ENCODE measurements at regions not wholly inside any gene's neighbourhood (a gene's known extent, or its start where the extent isn't known, plus 50 kb on each side); places are given as distances from the start of the nearest gene placed in this dataset.

DNA sequence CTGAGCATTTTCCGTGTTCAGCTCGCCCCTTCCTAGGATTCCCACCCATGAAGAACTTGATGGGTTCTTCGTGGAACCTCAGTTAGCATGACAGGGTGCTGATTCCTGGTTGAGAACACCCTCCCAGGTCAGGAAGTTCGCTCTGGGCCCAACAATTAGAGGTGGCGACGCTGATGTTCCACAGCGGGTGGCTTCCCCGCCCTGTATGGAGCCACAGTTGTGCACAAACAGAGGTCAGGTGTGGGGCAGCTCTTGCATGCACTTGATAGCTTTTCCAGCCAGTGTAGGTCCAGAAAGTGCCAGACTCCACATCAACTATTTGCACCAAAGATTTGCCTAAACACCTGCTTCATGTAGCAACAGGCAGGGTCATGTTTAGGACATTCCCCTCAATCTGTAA lies 788.2 kb downstream of the MED13L start:
- peaks cover 8% of the 10 kb centered on the region for H3K27me3 Mint-ChIP-seq (ENCODE audit: unreplicated experiment)
- no peaks in the 10 kb centered on the region for H3K36me3 Mint-ChIP-seq (ENCODE audit: unreplicated experiment)
- TF ChIP-seq, protein P1, sequence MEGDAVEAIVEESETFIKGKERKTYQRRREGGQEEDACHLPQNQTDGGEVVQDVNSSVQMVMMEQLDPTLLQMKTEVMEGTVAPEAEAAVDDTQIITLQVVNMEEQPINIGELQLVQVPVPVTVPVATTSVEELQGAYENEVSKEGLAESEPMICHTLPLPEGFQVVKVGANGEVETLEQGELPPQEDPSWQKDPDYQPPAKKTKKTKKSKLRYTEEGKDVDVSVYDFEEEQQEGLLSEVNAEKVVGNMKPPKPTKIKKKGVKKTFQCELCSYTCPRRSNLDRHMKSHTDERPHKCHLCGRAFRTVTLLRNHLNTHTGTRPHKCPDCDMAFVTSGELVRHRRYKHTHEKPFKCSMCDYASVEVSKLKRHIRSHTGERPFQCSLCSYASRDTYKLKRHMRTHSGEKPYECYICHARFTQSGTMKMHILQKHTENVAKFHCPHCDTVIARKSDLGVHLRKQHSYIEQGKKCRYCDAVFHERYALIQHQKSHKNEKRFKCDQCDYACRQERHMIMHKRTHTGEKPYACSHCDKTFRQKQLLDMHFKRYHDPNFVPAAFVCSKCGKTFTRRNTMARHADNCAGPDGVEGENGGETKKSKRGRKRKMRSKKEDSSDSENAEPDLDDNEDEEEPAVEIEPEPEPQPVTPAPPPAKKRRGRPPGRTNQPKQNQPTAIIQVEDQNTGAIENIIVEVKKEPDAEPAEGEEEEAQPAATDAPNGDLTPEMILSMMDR (IDR thresholded peaks at IDR 0.05): no peak
- no peaks in the 10 kb centered on the region for H3K4me1 Mint-ChIP-seq (ENCODE audit: unreplicated experiment)
- no peak for DNase-seq (ENCODE audit: extremely low spot score, unreplicated experiment)
- no peaks in the 10 kb centered on the region for H3K9me3 Mint-ChIP-seq (ENCODE audit: unreplicated experiment)
- no peak overlapping the region for H3K4me3 Mint-ChIP-seq (ENCODE audit: unreplicated experiment)
- no peak overlapping the region for H3K27ac Mint-ChIP-seq (ENCODE audit: unreplicated experiment)

- Mint-ChIP-seq H3K36me3 (ENCODE audit: unreplicated experiment) (no peaks in the 10 kb centered on the region), H3K27ac (ENCODE audit: unreplicated experiment) (no peak overlapping the region), H3K4me1 (ENCODE audit: unreplicated experiment) (no peaks in the 10 kb centered on the region), H3K4me3 (ENCODE audit: unreplicated experiment) (no peak overlapping the region), H3K9me3 (ENCODE audit: unreplicated experiment) (no peaks in the 10 kb centered on the region), H3K27me3 (ENCODE audit: unreplicated experiment) (peaks cover 8% of the 10 kb centered on the region)
- TF ChIP-seq, protein P1 (IDR thresholded peaks at IDR 0.05): no peak
- DNase-seq (ENCODE audit: extremely low spot score, unreplicated experiment): no peak
Measured at GRCh38 chr12:115485967-115486366, 791.5 kb downstream of the MED13L start.

GRCh38 chr12:115485503-115485902 lies 792.0 kb downstream of the MED13L start:
- Mint-ChIP-seq H3K4me1 (ENCODE audit: unreplicated experiment) (no peaks in the 10 kb centered on the region), H3K27me3 (ENCODE audit: unreplicated experiment) (peaks cover 8% of the 10 kb centered on the region), H3K27ac (ENCODE audit: unreplicated experiment) (no peak overlapping the region), H3K4me3 (ENCODE audit: unreplicated experiment) (no peak overlapping the region), H3K9me3 (ENCODE audit: unreplicated experiment) (no peaks in the 10 kb centered on the region), H3K36me3 (ENCODE audit: unreplicated experiment) (no peaks in the 10 kb centered on the region)
- no peak for DNase-seq (ENCODE audit: extremely low spot score, unreplicated experiment)
- TF ChIP-seq, protein P1 (IDR thresholded peaks at IDR 0.05): no peak

DNA sequence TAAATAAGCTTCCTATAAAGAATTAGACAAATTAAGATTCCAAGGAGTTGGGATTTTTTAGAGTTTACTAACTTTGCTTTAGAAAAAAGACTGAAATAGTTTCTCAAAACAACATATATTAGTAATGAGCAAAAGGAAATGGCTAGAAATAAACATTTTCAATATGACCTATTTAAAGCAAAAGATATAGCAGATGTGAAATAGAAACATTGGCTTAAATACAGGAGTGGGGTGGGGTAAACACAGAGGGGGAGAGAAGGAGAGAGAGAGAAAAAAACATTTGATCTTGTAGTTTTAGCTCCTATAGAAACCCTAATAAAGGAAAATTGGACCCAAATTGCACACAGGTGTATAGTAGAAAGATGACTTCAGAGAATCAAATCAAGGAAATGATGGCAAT lies 794.5 kb downstream of the MED13L start:
- DNase-seq (ENCODE audit: extremely low spot score, unreplicated experiment): no peak
- H3K4me1 Mint-ChIP-seq (ENCODE audit: unreplicated experiment): no peaks in the 10 kb centered on the region
- no peaks in the 10 kb centered on the region for H3K36me3 Mint-ChIP-seq (ENCODE audit: unreplicated experiment)
- peaks cover 3% of the 10 kb centered on the region for H3K9me3 Mint-ChIP-seq (ENCODE audit: unreplicated experiment)
- peaks cover 8% of the 10 kb centered on the region for H3K27me3 Mint-ChIP-seq (ENCODE audit: unreplicated experiment)
- TF ChIP-seq, protein P1 (IDR thresholded peaks at IDR 0.05): no peak
- no peak overlapping the region for H3K27ac Mint-ChIP-seq (ENCODE audit: unreplicated experiment)
- H3K4me3 Mint-ChIP-seq (ENCODE audit: unreplicated experiment): no peak overlapping the region

GRCh38 chr12:115481141-115481540 lies 796.4 kb downstream of the MED13L start:
- TF ChIP-seq, protein P1 (IDR thresholded peaks at IDR 0.05): no peak
- DNase-seq (ENCODE audit: extremely low spot score, unreplicated experiment): no peak
- Mint-ChIP-seq H3K9me3 (ENCODE audit: unreplicated experiment) (peaks cover 8% of the 10 kb centered on the region), H3K4me3 (ENCODE audit: unreplicated experiment) (no peak overlapping the region), H3K4me1 (ENCODE audit: unreplicated experiment) (no peaks in the 10 kb centered on the region), H3K27ac (ENCODE audit: unreplicated experiment) (no peak overlapping the region), H3K36me3 (ENCODE audit: unreplicated experiment) (no peaks in the 10 kb centered on the region), H3K27me3 (ENCODE audit: unreplicated experiment) (peaks cover 3% of the 10 kb centered on the region)
